ENCODE measurements at regions not wholly inside any gene's neighbourhood (a gene's known extent, or its start where the extent isn't known, plus 50 kb on each side); places are given as distances from the start of the nearest gene placed in this dataset.
"Not testable (repeated sequence)": the region's sequence is repeated elsewhere in the genome, so short reads cannot be mapped to it uniquely, and the experiment has no call there.

GRCh38 chr1:56125316-56125715 lies 454.0 kb downstream of the PLPP3 start:
- intact Hi-C loops (cut with DNase I; ENCODE audit: low total_unique reads) (no loop called here), in situ Hi-C loops (cut with MboI; ENCODE audit: low pct_ligation_motif_present in 1 of 4, low pct_unique_long_range_greater_than_20kb in 1 of 4, low sequenced_read_pairs in 3 of 4) (no loop called here)
- DNase-seq: no peak
- Histone ChIP-seq H3K9me3 (peaks cover 0 to 3% of the 10 kb centered on the region in 2 donors), H3K27ac (no peak overlapping the region), H3K4me3 (no peak overlapping the region), H3K4me1 (no peaks in the 10 kb centered on the region), H3K36me3 (no peaks in the 10 kb centered on the region), H3K27me3 (no peaks in the 10 kb centered on the region)
- TF ChIP-seq EP300 (IDR thresholded peaks at IDR 0.05; ENCODE audit: low read depth) (no peak), POLR2AphosphoS5 (IDR thresholded peaks at IDR 0.05) (no peak), POLR2A (IDR thresholded peaks at IDR 0.05) (no peak)
- TF ChIP-seq, protein P1, sequence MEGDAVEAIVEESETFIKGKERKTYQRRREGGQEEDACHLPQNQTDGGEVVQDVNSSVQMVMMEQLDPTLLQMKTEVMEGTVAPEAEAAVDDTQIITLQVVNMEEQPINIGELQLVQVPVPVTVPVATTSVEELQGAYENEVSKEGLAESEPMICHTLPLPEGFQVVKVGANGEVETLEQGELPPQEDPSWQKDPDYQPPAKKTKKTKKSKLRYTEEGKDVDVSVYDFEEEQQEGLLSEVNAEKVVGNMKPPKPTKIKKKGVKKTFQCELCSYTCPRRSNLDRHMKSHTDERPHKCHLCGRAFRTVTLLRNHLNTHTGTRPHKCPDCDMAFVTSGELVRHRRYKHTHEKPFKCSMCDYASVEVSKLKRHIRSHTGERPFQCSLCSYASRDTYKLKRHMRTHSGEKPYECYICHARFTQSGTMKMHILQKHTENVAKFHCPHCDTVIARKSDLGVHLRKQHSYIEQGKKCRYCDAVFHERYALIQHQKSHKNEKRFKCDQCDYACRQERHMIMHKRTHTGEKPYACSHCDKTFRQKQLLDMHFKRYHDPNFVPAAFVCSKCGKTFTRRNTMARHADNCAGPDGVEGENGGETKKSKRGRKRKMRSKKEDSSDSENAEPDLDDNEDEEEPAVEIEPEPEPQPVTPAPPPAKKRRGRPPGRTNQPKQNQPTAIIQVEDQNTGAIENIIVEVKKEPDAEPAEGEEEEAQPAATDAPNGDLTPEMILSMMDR (IDR thresholded peaks at IDR 0.05): no peak
- 85% methylated on average over 3 of the region's 3 CpGs; no CpG with 5 or more reads in 1 of the 2 donors for WGBS, 2 donors (ENCODE audit: low coverage in 1 of 2)

DNA sequence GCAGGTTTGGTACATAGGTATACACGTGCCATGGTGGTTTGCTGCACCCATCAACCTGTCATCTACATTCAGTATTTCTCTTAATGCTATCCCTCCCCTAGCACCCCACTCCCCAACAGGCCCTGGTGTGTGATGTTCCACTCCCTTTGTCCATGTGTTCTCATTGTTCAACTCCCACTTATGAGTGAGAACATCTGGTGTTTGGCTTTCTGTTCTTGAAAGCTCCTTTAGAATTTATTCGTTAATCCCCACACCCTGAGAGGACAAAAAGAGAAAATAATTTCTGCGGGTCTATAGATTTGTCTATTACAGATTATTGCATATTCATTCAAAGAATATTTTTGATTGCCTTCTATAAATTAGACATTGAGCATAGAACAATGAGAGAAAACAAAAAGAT lies 455.5 kb downstream of the PLPP3 start:
- H3K36me3 ChIP-seq: no peaks in the 10 kb centered on the region
- H3K27me3 ChIP-seq: no peaks in the 10 kb centered on the region
- no peak overlapping the region for H3K27ac ChIP-seq
- in situ Hi-C loops (cut with MboI; ENCODE audit: low pct_ligation_motif_present in 1 of 4, low pct_unique_long_range_greater_than_20kb in 1 of 4, low sequenced_read_pairs in 3 of 4): no loop called here
- intact Hi-C loops (cut with DNase I; ENCODE audit: low total_unique reads): no loop called here
- no peak overlapping the region for H3K4me3 ChIP-seq
- no peaks in the 10 kb centered on the region for H3K4me1 ChIP-seq
- 83 to 85% methylated on average over 3 of the region's 3 CpGs for WGBS, 2 donors (ENCODE audit: low coverage in 1 of 2)
- peaks cover 0 to 3% of the 10 kb centered on the region in 2 donors for H3K9me3 ChIP-seq
- TF ChIP-seq POLR2AphosphoS5 (IDR thresholded peaks at IDR 0.05): no peak
- no peak for TF ChIP-seq EP300 (IDR thresholded peaks at IDR 0.05; ENCODE audit: low read depth)
- TF ChIP-seq, protein P1 (IDR thresholded peaks at IDR 0.05): no peak
- TF ChIP-seq POLR2A (IDR thresholded peaks at IDR 0.05): no peak
- no peak for DNase-seq

DNA sequence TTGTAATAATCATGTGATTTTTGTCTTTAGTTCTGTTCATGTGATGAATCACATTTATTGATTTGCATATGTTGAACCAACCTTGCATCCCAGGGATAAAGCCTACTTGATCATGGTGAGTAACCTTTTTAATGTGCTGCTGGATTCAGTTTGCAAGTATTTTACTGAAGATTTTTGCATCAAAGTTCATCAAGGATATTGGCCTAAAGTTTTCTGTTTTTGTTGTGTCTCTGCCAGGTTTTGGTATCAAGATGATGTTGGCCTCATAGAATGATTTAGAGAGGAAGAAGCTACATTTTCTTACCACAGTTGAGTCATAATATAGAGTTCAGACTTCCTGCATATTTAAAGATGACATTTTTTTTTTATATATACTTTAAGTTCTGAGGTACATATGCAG lies 455.9 kb downstream of the PLPP3 start:
- no peak for DNase-seq
- Histone ChIP-seq H3K4me3 (no peak overlapping the region), H3K36me3 (no peaks in the 10 kb centered on the region), H3K4me1 (no peaks in the 10 kb centered on the region), H3K9me3 (peaks cover 0 to 3% of the 10 kb centered on the region in 2 donors), H3K27ac (no peak overlapping the region), H3K27me3 (no peaks in the 10 kb centered on the region)
- in situ Hi-C loops (cut with MboI; ENCODE audit: low pct_ligation_motif_present in 1 of 4, low pct_unique_long_range_greater_than_20kb in 1 of 4, low sequenced_read_pairs in 3 of 4): no loop called here
- intact Hi-C loops (cut with DNase I; ENCODE audit: low total_unique reads): no loop called here
- TF ChIP-seq POLR2A (IDR thresholded peaks at IDR 0.05) (no peak), POLR2AphosphoS5 (IDR thresholded peaks at IDR 0.05) (no peak), EP300 (IDR thresholded peaks at IDR 0.05; ENCODE audit: low read depth) (no peak)
- TF ChIP-seq, protein P1 (IDR thresholded peaks at IDR 0.05): no peak

- in situ Hi-C loops (cut with MboI; ENCODE audit: low pct_ligation_motif_present in 1 of 4, low pct_unique_long_range_greater_than_20kb in 1 of 4, low sequenced_read_pairs in 3 of 4) (no loop called here), intact Hi-C loops (cut with DNase I; ENCODE audit: low total_unique reads) (no loop called here)
- H3K4me3 ChIP-seq: no peak overlapping the region
- H3K36me3 ChIP-seq: no peaks in the 10 kb centered on the region
- no peaks in the 10 kb centered on the region for H3K27me3 ChIP-seq
- 67% methylated on average over 1 to 2 of the region's 2 CpGs for WGBS, 2 donors (ENCODE audit: low coverage in 1 of 2)
- H3K27ac ChIP-seq: no peak overlapping the region
- TF ChIP-seq POLR2A (IDR thresholded peaks at IDR 0.05) (no peak), EP300 (IDR thresholded peaks at IDR 0.05; ENCODE audit: low read depth) (no peak), POLR2AphosphoS5 (IDR thresholded peaks at IDR 0.05) (no peak)
- TF ChIP-seq, protein P1 (IDR thresholded peaks at IDR 0.05): no peak
- H3K9me3 ChIP-seq: no peaks in the 10 kb centered on the region
- H3K4me1 ChIP-seq: no peaks in the 10 kb centered on the region
- no peak for DNase-seq
Measured at GRCh38 chr1:56120021-56120420, 459.3 kb downstream of the PLPP3 start.

GRCh38 chr1:56118676-56119075 lies 460.7 kb downstream of the PLPP3 start:
- intact Hi-C loops (cut with DNase I; ENCODE audit: low total_unique reads); in situ Hi-C loops (cut with MboI; ENCODE audit: low pct_ligation_motif_present in 1 of 4, low pct_unique_long_range_greater_than_20kb in 1 of 4, low sequenced_read_pairs in 3 of 4); H3K36me3 ChIP-seq; H3K9me3 ChIP-seq; DNase-seq; H3K27me3 ChIP-seq; H3K4me3 ChIP-seq; H3K27ac ChIP-seq; H3K4me1 ChIP-seq: not testable (repeated sequence)
- 83 to 91% methylated on average over 1 to 4 of the region's 4 CpGs for WGBS, 2 donors (ENCODE audit: low coverage in 1 of 2)
